ENCODE measurements at regions not wholly inside any gene's neighbourhood (a gene's known extent, or its start where the extent isn't known, plus 50 kb on each side); places are given as distances from the start of the nearest gene placed in this dataset.

DNA sequence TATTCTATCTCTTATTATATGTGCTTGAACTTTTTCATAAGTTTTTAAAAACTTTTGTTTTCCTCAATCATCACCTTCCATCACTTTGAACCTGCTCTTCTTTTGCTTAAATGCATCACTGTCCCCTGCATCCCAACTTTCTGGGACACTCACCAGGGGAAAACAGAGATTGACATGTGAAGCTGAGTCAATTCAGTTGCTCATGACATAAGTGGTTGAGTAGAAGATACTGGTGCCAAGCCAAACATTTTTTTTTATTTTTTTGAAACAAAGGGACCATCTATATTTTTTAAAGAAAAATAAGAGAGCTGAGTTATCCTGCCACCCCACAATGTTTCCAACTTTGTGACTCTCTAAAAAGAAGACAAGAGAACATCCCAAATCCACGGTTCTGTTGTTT, 61.8 kb upstream of the AHR start:
- TF ChIP-seq CTCF (IDR thresholded peaks at IDR 0.05; ENCODE audit: insufficient read depth, low read depth, low read length): no peak
- no peak for TF ChIP-seq EZH2 (IDR thresholded peaks at IDR 0.05; ENCODE audit: insufficient read depth, low read length)
